Esophagus squamous epithelium (tissue), 4 donors: ENCODE measurements at regions not wholly inside any gene's neighbourhood (a gene's known extent, or its start where the extent isn't known, plus 50 kb on each side); places are given as distances from the start of the nearest gene placed in this dataset.

Experiments used
- CTCF ChIP-seq, 6 experiments: fragments of 450-650 bp in 4 of 6; fragments of 200-600 bp in 2 of 6; sonication (generic) in 2 of 6; IDR thresholded peaks; one replicate each; pipeline ENCODE4 v1.5.1; 2016 to 2019; ENCODE audit warnings: antibody characterized with exemption in 6 of 6, mild to moderate bottlenecking in 4 of 6, moderate library complexity in 4 of 6
- POLR2A ChIP-seq, 4 donors: fragments of 450-650 bp; IDR thresholded peaks; one replicate each; pipeline ENCODE4 v1.6.1; 2017; ENCODE audit warnings: antibody characterized with exemption in 4 of 4, mild to moderate bottlenecking in 4 of 4, moderate library complexity in 3 of 4

DNA sequence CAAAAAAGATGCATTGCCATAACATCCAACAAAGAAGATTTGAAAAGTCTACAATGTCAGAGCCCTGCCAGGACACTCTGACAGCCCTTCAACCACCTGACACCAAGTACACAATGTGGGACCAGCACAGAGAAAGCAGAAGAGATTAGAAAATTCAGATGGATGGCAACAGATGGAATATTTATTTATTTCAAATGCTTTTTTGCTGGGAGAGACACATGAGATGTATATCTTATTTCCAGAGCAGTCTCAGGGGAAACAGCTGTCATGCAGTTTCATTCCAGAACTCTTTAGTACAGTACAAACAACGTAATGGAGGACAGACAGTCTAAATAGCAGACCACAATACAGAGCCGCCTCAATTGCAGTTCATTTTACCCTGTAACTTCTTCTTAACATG is 110.1 kb downstream of the MAIP1 start:
- TF ChIP-seq POLR2A (IDR thresholded peaks at IDR 0.05): no peak
- no peak for TF ChIP-seq CTCF (IDR thresholded peaks at IDR 0.05)
